ENCODE measurements at regions not wholly inside any gene's neighbourhood (a gene's known extent, or its start where the extent isn't known, plus 50 kb on each side); places are given as distances from the start of the nearest gene placed in this dataset.

DNA sequence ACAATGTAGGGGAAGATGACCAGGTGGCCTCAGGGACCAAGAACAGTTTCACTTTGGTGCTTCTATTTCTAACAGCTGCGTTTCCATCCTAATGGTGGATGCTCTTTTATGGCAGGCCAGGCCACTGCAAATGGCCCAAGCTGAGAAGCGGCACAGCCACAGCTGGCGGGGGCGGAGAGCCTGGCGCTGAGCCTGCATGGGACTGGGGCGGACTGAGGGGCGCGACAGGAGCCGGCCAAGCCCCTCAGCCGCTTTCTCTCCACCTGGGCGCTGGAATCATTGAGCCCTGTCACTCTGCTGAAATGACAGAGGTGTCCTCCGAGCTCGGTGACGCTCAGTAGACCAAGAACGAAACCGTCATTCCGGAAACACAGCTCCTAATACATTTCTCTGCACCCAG, 317.3 kb upstream of the PDE4D start:
- DNase-seq (ENCODE audit: low read depth) = no peak
- H3K4me3 ChIP-seq (ENCODE audit: low read depth, low read length) = peak overlapping the region; percentile 7
- H3K27me3 ChIP-seq (ENCODE audit: control insufficient read depth, insufficient read depth, low read length) = no peaks in the 10 kb centered on the region
- no peaks in the 10 kb centered on the region for H3K36me3 ChIP-seq (ENCODE audit: control insufficient read depth, insufficient read depth, low read length)
- TF ChIP-seq, protein P1, sequence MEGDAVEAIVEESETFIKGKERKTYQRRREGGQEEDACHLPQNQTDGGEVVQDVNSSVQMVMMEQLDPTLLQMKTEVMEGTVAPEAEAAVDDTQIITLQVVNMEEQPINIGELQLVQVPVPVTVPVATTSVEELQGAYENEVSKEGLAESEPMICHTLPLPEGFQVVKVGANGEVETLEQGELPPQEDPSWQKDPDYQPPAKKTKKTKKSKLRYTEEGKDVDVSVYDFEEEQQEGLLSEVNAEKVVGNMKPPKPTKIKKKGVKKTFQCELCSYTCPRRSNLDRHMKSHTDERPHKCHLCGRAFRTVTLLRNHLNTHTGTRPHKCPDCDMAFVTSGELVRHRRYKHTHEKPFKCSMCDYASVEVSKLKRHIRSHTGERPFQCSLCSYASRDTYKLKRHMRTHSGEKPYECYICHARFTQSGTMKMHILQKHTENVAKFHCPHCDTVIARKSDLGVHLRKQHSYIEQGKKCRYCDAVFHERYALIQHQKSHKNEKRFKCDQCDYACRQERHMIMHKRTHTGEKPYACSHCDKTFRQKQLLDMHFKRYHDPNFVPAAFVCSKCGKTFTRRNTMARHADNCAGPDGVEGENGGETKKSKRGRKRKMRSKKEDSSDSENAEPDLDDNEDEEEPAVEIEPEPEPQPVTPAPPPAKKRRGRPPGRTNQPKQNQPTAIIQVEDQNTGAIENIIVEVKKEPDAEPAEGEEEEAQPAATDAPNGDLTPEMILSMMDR (IDR thresholded peaks at IDR 0.05; ENCODE audit: insufficient read depth, low read length, poor library complexity, severe bottlenecking) = no peak

DNA sequence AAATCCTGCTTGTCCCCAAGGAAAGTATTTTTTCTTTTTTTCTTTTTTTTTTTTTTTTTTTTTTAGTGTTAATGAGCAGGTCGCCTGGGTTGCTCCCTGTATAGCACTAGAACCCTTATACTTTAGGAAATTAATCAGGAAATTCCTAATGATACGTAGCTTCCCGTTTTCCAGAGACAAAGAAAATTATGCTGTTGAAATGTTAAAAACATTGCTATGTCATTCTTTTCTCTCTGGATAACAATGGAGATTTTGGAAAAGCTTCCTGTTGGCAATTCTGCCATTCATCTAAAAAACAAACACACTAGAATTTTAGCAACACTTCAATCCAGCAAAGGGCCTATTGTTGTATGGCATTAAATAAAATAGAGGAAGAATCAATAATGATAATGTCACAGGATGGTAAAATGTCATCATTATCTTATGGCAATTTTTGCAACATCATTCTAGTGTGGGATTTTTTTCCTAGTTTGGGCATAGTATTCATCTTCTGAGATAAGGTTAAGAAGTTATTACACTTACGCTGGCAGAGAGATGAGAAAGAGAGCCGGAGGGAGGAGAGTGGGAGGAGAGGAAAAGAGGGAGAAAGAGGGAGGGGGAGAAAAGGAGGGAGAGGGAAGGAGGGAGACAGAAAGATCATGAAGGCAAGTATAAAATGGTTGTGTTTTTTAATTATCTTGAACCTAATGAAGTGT, 315.8 kb upstream of the PDE4D start:
- TF ChIP-seq, protein P1 (IDR thresholded peaks at IDR 0.05; ENCODE audit: insufficient read depth, low read length, poor library complexity, severe bottlenecking) = no peak
- Histone ChIP-seq H3K27me3 (ENCODE audit: control insufficient read depth, insufficient read depth, low read length) (no peaks in the 10 kb centered on the region), H3K4me3 (ENCODE audit: low read depth, low read length) (no peak overlapping the region), H3K36me3 (ENCODE audit: control insufficient read depth, insufficient read depth, low read length) (no peaks in the 10 kb centered on the region)
- DNase-seq (ENCODE audit: low read depth) = no peak

DNA sequence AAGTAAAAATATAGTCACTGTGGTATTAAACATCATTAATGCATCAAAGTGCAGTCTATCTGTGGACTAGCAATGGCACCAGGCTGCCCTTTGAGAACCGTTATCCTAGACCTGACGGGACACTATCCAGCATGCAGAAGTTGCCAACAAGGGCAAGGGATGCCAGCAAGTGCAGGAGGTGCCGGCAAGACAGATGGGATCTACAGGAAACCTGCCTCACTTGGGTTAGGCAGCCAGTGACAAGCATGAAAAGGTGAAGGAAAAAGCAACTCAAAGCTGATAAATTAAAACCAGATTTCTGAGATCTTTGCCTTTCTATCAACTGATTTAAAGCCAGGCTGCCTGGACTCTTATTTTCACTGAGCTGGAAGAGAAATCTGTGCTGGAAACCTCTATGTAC, 315.2 kb upstream of the PDE4D start:
- Histone ChIP-seq H3K27me3 (ENCODE audit: control insufficient read depth, insufficient read depth, low read length) (no peaks in the 10 kb centered on the region), H3K4me3 (ENCODE audit: low read depth, low read length) (no peak overlapping the region), H3K36me3 (ENCODE audit: control insufficient read depth, insufficient read depth, low read length) (no peaks in the 10 kb centered on the region)
- no peak for DNase-seq (ENCODE audit: low read depth)
- TF ChIP-seq, protein P1 (IDR thresholded peaks at IDR 0.05; ENCODE audit: insufficient read depth, low read length, poor library complexity, severe bottlenecking) = no peak

DNA sequence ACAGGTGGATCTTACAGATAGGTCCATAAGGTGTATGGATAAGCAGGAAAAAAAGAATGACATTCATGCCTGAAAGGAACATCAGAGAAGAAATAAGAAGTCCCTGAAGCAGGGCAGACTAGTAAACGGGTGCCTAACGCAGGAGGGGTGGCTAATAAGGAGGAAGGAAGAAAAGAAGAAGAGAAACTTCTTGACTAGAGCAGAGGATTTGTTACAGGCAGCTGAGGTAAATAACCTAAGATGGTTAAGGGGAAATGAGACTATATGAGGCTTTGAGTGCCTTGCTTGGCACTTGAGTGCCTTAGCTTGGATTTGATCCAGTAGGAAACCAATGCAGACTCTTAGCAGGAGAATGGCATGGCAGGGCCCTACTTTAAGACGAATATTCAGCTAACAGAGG, 313.5 kb upstream of the PDE4D start:
- H3K36me3 ChIP-seq (ENCODE audit: control insufficient read depth, insufficient read depth, low read length) = no peaks in the 10 kb centered on the region
- no peak overlapping the region for H3K4me3 ChIP-seq (ENCODE audit: low read depth, low read length)
- no peaks in the 10 kb centered on the region for H3K27me3 ChIP-seq (ENCODE audit: control insufficient read depth, insufficient read depth, low read length)
- no peak for DNase-seq (ENCODE audit: low read depth)
- TF ChIP-seq, protein P1 (IDR thresholded peaks at IDR 0.05; ENCODE audit: insufficient read depth, low read length, poor library complexity, severe bottlenecking) = no peak

DNA sequence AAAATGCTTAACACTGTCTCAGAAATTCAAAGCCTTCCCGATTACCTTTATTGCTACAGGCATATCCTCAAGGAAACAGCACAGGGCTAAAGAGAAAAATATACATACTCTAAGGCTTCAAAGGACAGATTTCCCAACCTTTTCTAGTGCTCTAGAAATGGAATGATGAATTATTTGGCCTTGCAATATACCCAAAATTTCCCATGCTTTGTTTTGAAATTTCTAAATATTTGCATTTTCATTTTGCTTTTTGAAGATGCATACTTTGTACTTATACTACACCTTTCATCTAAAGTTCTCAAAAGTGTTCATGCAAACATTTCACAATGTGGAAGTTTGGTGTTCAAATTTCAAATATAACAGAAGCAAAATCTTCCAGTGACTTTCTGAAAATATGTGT, 312.7 kb upstream of the PDE4D start:
- Histone ChIP-seq H3K36me3 (ENCODE audit: control insufficient read depth, insufficient read depth, low read length) (no peaks in the 10 kb centered on the region), H3K27me3 (ENCODE audit: control insufficient read depth, insufficient read depth, low read length) (no peaks in the 10 kb centered on the region), H3K4me3 (ENCODE audit: low read depth, low read length) (no peak overlapping the region)
- TF ChIP-seq, protein P1 (IDR thresholded peaks at IDR 0.05; ENCODE audit: insufficient read depth, low read length, poor library complexity, severe bottlenecking) = no peak
- DNase-seq (ENCODE audit: low read depth) = no peak

DNA sequence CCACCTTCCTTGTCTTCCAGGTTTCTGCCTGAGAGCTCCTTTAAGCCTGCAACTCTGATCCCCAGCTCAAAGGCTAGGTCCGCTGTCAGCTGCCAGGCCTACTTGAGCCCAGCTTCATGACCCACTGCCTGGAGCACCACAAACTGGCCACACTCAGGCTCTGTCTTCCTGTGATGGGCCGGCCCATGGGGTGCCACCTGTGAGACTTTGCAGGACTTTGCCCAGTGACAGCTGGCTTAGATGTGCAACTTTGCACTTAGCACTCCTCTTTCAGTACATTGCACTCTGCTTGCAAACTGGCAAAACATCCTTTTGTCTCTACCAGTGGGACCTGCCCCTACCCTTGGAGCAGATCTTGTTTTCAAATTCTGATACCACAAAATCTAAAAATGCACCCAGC, 311.5 kb upstream of the PDE4D start:
- H3K27me3 ChIP-seq (ENCODE audit: control insufficient read depth, insufficient read depth, low read length) = no peaks in the 10 kb centered on the region
- no peak for DNase-seq (ENCODE audit: low read depth)
- TF ChIP-seq, protein P1 (IDR thresholded peaks at IDR 0.05; ENCODE audit: insufficient read depth, low read length, poor library complexity, severe bottlenecking) = no peak
- H3K36me3 ChIP-seq (ENCODE audit: control insufficient read depth, insufficient read depth, low read length) = no peaks in the 10 kb centered on the region
- H3K4me3 ChIP-seq (ENCODE audit: low read depth, low read length) = no peak overlapping the region

Measured in kidney epithelial cell (primary cell).